Heart left ventricle (tissue), 13 donors: ENCODE measurements at regions not wholly inside any gene's neighbourhood (a gene's known extent, or its start where the extent isn't known, plus 50 kb on each side); places are given as distances from the start of the nearest gene placed in this dataset.

Experiments
- CTCF ChIP-seq, 12 donors: fragments of 200-600 bp; sonication (generic) in 4 of 12; IDR thresholded peaks; one replicate each; pipeline versions ENCODE4 v1.5.0 to v1.8.0; 2018 to 2022; ENCODE audit warnings: antibody characterized with exemption in 12 of 12, mild to moderate bottlenecking in 5 of 12
- POLR2A ChIP-seq, 2 donors: fragments of 450-650 bp; IDR thresholded peaks; one replicate each; pipeline ENCODE4 v1.6.1; 2017; ENCODE audit warnings: antibody characterized with exemption in 2 of 2, mild to moderate bottlenecking in 2 of 2, moderate library complexity in 2 of 2
- donor health status: ischemic (EF 13 %, LVEDD 7.1; RV severe dilation, severe dysfunction).
- donor health status: DM: no; HTN: yes; CAD: no.
- donor health status: DM: no; HTN: no; CAD: no.
- donor health status: ischemic (EF 25% LVEDD 6.9; RV normal size, moderate dysfunction).
- donor health status: ischemic (EF 25% LVEDD 5.7; RV mildly dilated, moderate dysfunction).
- donor health status: ischemic (EF 35%, LVEDD 5.7; RV mildly dilated, moderate dysfunction).
- donor health status: nonischemic (EF 11% LVEDD 7.7; RV severe dilation, severe dysfunction).
- donor health status: DM: yes; HTN: yes; CAD: no.
- donor health status: PGD.
- donor health status: ischemic (EF 29% LVEDD 5.4; RV normal size, mild dysfunction).
- donor health status: nonischemic (EF 23%, LVEDD 6.1; RV moderate dilation, normal function).

DNA sequence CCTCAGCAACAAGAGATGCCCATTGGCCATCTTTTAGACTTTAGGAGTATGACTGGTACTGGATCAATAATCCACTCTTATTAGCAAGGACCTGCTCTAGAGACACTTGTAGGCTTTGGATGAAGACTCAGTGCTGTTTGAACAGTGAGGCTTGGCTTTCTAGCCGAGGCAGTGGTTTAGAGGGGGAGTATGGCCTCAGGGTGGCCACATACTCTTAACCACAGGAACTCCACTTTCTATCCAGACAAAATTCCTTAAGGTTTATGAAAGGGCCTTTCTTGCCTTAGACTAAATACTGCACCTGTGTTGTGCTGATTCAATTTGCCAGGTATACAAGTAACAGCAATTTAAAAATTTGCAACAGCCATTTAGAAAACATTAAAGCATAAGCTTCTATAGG is 1046.3 kb downstream of the DIPK2A start:
- TF ChIP-seq CTCF (IDR thresholded peaks at IDR 0.05) (no peak), POLR2A (IDR thresholded peaks at IDR 0.05) (no peak)
